ENCODE measurements at regions not wholly inside any gene's neighbourhood (a gene's known extent, or its start where the extent isn't known, plus 50 kb on each side); places are given as distances from the start of the nearest gene placed in this dataset.
"Not testable (repeated sequence)": the region's sequence is repeated elsewhere in the genome, so short reads cannot be mapped to it uniquely, and the experiment has no call there.

GRCh38 chr3:102034639-102035451, 185.5 kb downstream of the NFKBIZ start:
- no peak for DNase-seq

GRCh38 chr3:102036017-102036416, 186.7 kb downstream of the NFKBIZ start:
- no peak for DNase-seq

DNA sequence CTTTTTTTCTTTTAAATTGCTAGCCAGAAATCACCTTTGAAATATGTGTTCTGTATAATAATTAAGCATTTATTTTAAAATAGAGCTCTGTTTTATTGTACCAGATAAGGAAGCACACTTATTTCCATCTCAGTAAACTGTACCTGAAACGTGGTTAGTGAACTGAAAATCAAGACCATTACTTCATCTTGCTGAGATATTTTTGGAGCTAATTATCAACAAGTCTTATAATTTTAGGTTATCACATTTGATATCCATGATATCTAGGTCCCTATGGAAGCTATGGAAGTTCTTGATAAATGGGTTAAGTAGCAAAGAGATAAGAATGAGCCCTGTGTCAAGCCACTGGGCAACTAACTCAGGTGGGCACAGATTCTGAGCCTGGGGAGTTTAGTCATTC, 187.2 kb downstream of the NFKBIZ start:
- no peak for DNase-seq

DNA sequence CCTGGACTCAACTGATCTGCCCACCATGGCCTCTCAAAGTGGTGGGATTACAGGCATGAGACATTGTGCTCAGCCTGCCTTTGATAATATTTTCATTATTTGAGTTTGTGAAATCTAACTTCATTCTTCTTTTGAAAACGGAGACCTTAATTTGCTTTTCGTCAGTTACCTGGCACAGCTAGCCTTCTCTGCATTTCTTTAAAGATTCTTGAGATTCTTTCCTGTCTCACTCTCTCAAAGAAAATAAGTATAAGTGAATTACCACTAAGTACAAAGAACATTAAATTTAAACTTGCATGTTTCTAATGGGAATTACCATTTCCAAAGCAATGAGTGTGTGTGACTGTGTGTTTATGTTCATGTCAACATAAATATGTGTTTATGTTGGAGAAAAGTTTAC, 187.9 kb downstream of the NFKBIZ start:
- no peak for DNase-seq

- DNase-seq, result no peak
Measured at GRCh38 chr3:102037791-102038190, 188.5 kb downstream of the NFKBIZ start.

DNA sequence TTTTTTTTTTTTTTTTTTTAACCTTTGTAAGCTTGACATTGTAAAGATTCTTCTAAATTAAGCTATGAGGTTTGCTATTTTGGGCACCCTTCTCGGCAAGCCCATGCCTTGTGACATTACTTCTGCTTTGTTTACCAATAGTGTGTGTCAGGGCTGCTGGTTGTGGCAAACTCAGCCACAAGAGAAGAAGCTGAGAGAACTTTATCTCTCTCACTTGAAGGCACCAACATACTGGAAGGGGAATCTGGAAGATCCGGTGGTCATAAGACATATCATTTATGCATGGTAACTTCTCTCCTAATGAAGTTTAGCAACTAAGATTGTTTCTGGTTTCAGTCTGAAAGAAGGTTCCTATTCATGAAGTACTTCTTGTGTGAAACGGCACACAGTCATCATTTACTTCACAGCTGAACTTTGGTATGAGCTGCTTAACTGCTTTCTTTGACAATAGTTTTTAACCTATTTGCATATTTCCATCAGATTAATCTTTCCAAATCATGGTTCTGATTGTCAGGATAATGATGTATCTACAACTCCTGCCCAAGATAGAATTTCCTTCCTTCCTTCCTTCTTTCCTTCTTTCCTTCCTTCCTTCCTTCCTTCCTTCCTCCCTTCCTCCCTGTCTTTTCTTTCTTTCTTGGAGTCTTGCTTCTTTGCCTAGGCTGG, 189.3 kb downstream of the NFKBIZ start:
- peak in 2 of 56 donors; percentile 1 to 10 for DNase-seq

GRCh38 chr3:102040144-102040543, 190.8 kb downstream of the NFKBIZ start:
- DNase-seq, result not testable (repeated sequence)

DNA sequence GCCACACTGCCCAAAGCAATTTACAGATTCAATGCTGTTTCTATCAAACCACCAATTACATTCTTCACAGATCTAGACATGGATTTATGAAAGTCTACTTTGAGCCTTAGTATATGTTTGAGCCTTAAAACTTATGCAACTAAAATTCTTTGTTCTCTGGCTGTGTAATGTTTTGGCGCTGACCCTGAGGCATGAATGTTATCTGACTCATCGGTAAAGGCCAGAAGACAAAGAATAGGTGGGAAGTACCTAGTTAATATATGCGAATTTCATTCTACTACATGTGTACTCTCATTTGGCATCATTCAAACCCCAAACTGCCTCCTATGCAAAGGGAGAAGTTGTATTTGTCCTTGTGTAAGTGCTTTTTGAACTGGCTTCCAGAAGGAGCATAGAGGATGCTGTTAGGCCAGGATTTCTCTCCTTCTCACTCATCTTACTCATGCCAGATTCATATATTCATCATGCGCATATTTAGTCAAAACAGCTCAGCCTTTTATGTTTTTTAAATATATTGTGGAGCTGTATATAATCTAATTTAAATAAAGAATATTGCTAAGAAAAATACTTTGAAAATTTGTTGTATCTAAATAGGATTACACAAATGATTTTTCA, 204.2 kb downstream of the NFKBIZ start:
- DNase-seq, result no peak

DNA sequence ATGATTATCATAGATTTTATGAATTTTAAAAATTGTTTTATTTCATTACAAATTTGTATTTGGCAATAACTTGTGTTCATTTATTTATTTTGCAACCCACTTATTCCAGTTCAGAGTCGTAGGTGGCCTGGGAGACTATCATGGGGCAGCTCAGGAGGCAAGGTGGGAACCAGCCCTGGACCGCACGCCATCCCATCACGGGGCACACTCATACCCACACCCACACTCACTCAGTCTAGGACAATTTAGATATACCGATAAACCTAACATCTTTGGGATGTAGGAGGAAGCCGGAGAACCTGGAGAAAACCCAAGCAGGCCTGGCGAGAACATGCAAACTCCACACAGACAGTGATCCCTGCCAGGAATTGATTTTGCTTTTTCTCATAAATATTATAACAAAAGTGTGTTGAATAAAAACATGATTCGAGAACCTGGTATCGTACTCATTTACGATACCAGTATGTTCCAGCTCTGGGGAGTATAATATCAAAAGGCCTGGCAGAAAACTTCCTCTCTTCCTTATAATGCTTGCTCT, 205.3 kb downstream of the NFKBIZ start:
- no peak for DNase-seq

- no peak for DNase-seq
Measured at GRCh38 chr3:102057781-102058421, 208.6 kb downstream of the NFKBIZ start.

DNA sequence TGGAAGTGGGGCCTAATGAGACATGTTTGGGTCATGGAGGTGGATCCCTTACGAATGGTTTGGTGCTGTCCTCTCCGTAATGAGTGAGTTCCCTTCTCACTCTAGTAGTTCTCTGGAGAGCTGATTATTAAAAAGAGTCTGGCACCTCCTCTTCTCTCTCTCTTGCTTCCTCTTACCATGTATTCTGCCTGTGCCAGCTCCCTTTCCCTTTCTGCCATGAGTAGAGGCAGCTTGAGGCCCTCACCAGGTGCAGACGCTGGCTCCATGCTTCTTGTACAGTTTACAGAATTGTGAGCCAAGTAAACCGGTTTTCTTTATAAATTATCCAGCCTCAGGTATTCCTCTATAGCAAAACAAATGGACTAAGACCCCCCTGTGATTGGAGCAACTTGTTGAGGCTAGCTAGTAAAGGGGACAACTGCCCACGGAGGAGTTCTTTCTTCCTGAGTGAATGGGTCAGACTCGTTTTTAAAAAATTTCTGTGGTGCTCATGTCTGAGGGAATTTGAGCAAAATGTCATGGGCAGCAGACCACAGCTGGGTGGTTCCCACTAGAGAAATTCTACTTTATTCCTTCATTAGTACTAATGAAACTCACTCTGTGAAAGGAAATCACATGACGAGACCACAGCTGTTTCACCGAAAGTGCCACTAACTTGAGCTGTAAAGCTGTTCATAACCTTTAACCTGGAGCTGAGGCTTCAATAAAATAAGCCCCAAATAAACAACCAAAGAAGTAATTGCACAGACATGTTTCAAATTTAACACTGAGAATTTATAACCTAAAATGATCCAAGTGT, 210.0 kb downstream of the NFKBIZ start:
- DNase-seq, result no peak

GRCh38 chr3:102060814-102061213, 211.5 kb downstream of the NFKBIZ start:
- no peak for DNase-seq

DNA sequence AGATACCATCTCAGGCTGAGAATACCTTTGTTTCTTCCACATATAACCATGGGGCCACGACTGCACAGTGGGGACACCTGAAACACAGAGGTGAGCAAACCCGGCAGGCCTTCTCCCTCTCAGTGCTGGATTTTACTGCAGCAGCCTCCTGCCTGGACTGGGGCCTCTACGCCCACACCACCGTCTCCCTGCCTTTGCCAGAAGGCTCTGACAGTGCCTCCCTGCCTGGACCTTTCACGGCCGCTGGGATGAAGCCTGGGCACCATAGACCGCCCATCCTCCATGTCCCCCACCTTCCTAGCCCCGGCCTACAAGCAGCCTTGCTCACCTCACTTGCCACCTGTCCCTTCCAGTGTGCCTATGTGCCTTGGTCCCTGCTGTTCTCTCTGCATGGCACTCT, 214.3 kb downstream of the NFKBIZ start:
- DNase-seq, result no peak

DNA sequence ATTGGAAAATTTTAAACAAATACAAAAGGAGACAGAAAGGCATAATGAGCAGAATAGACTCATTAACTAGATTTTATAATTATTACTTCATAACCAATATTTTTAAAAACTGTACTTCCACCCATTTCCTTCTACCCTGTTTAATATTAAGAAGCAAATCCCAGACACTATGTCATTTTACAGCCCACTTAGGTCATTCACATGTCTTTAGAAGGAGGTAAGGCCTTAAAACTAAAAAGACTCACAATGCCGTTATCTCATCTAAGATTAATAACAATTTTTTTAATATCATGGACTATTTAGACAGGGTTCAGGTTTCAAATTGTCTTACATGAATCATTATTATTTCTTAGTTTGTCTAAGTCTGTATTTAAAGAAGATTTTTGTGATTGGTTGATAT, 217.2 kb downstream of the NFKBIZ start:
- no peak for DNase-seq

- no peak for DNase-seq
Measured at GRCh38 chr3:102068327-102068726, 219.0 kb downstream of the NFKBIZ start.

DNA sequence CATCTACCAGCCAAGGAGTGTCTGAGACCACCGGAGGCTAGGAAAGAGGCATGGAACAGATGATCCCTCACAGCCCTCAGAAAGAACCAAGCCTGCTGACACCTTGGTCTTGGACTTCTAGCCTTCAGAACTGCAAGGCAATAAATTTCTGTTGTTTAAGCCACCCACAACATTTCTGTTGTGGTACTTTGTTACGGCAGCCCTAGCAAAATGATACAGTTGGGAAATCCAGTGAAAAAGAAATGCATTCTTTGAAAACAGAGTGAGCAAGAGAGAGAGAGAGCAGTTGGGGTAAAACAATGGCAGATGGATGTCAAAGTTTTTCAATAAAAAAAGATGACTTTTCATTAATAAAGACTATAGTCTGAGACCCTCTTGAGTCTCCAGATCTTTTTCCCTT, 219.4 kb downstream of the NFKBIZ start:
- DNase-seq, result no peak

DNA sequence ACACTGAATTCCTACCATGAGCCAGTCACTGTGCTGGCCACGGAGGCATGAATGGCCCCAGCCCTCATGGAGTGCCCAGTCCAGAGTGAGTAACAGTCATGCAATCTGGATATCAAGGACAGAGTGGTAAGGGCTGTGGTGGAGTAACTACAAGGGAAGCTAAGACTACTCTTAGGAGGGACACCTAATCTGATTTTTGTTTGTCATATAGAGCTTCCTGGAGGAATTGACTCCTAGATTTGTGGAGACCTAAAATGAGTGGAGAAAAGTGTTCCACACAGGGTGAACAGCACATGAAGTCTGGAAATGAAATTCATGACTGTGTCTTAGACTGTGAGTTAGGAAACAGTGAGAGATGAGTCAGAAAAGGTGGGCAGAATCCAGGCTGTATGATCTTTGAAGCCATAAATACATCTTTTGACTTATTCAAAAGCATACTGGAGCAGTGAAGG, 219.9 kb downstream of the NFKBIZ start:
- no peak for DNase-seq

DNA sequence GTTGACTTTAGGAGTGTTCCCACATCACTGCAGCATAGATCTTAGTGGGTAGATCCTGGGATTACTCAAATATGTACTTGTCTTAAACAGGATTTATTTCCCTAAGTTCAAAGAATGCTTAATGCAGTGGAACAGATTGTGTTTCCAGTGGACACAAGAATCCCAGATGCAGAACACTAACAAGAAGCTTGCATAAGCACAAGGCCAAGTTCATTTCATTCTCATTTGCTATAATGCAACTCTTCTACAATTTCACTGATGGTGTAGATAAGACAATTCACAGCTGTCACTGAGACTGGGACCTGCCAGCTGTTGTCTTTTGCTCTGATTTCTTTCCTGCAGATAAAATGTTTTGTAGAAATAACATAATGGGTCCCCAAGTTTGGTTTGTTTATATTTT, 225.6 kb downstream of the NFKBIZ start:
- DNase-seq, result no peak

DNA sequence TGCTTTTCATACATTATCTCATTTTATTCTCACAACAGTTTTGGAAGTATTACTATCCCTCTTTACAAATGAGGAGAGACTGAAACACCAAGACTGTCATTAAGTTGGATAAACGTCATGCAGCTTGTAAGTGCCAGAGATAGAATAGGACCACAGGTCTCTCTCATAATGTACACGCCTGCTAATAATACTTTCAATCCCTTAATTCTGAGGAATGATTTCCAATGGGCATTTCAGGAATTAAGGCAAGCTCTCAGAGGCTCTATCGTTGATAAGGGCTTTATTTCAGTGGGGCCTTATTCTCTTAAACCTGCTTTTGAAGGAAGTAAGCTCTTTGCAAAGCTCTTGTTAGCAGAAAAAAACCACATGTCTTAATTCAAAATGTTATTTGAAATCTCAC, 229.1 kb downstream of the NFKBIZ start:
- DNase-seq, result no peak

- no peak for DNase-seq
Measured at GRCh38 chr3:102078854-102079808, 229.8 kb downstream of the NFKBIZ start.
